Neural cell (in vitro differentiated cells): ENCODE measurements at regions not wholly inside any gene's neighbourhood (a gene's known extent, or its start where the extent isn't known, plus 50 kb on each side); places are given as distances from the start of the nearest gene placed in this dataset.

Experiments used
- CTCF ChIP-seq: fragments of 450-650 bp; IDR thresholded peaks from 2 replicates; pipeline ENCODE4 v1.5.1; 2014; ENCODE audit warnings: antibody characterized with exemption, mild to moderate bottlenecking, moderate library complexity; ENCODE audit not compliant: poor library complexity, severe bottlenecking
- EP300 ChIP-seq: fragments of 450-650 bp; conservative IDR thresholded peaks from 2 replicates; pipeline ENCODE4 v1.6.1; 2014; ENCODE audit warnings: antibody characterized with exemption, mild to moderate bottlenecking, moderate library complexity; ENCODE audit not compliant: poor library complexity, severe bottlenecking

- no peak for TF ChIP-seq EP300
- no peak for TF ChIP-seq CTCF
Measured at GRCh38 chr9:95689669-95690068, 172.9 kb upstream of the PTCH1 start.
